Panc1 (cell line): ENCODE measurements at regions not wholly inside any gene's neighbourhood (a gene's known extent, or its start where the extent isn't known, plus 50 kb on each side); places are given as distances from the start of the nearest gene placed in this dataset.

Experiments used
- ATAC-seq: fragments of 200-7000 bp; cut with Tn5 transposase; 2 replicates; pipeline ENCODE4 v1.9.1; 2020; ENCODE audit warnings: mild to moderate bottlenecking, moderate library complexity
- BruUV-seq: library from RNA; stranded (reverse); fragments of 400-500 nt; replicated peaks from 2 replicates; lab custom pipeline; 2021; lab: Mats Ljungman, UMichigan
- CTCF ChIA-PET: fragments of 300-600 bp; sonication (Branson Sonifier 250); formaldehyde crosslinking; loops from one replicate; lab custom pipeline; 2022; ENCODE audit warnings: antibody characterized with exemption; lab: Charles Lee
- POLR2A ChIA-PET: fragments of 300-600 bp; sonication (Branson Sonifier 250); formaldehyde crosslinking; loops from one replicate; lab custom pipeline; 2022; ENCODE audit warnings: antibody characterized with exemption; lab: Charles Lee
- DNase-seq: peaks from one replicate; pipeline ENCODE4 v3.0.0-alpha.2; 2010; ENCODE audit warnings: low read depth, low spot score
- H3K27ac ChIP-seq: 2 replicates; pipeline ENCODE4 v1.5.1; 2011; ENCODE audit warnings: mild to moderate bottlenecking, low read length, inconsistent platforms
- H3K27me3 ChIP-seq: fragments of 200-500 bp; sonication (Bioruptor generic); 2 replicates; pipeline ENCODE4 v1.6.0; 2014; ENCODE audit warnings: low read length, inconsistent platforms; ENCODE audit not compliant: control insufficient read depth, insufficient read depth
- H3K36me3 ChIP-seq: fragments of 200-500 bp; sonication (Bioruptor generic); 2 replicates; pipeline ENCODE4 v1.5.1; 2014; ENCODE audit warnings: inconsistent platforms, mild to moderate bottlenecking, low read length, moderate library complexity; ENCODE audit not compliant: control insufficient read depth, insufficient read depth
- H3K4me1 ChIP-seq: 2 replicates; pipeline ENCODE4 v1.5.1; 2011; ENCODE audit warnings: inconsistent platforms, mild to moderate bottlenecking, low read length, moderate library complexity; ENCODE audit not compliant: control insufficient read depth, insufficient read depth
- H3K4me3 ChIP-seq, 2 experiments: 2 replicates each; pipeline ENCODE4 v1.5.1; 2011 to 2012; ENCODE audit warnings: low read depth in 2 of 2, low read length in 2 of 2, mild to moderate bottlenecking in 2 of 2, inconsistent platforms in 1 of 2, moderate library complexity in 1 of 2
- H3K9me3 ChIP-seq: fragments of 200-500 bp; sonication (Bioruptor generic); 2 replicates; pipeline ENCODE4 v1.5.1; 2014; ENCODE audit warnings: low read depth, mild to moderate bottlenecking, inconsistent platforms, low read length, moderate library complexity; ENCODE audit not compliant: control insufficient read depth, insufficient read depth
- CTCF ChIP-seq: fragments of 450-650 bp; IDR thresholded peaks from 2 replicates; pipeline ENCODE4 v1.5.1; 2017; ENCODE audit warnings: mild to moderate bottlenecking
- POLR2AphosphoS5 ChIP-seq: IDR thresholded peaks from 2 replicates; pipeline ENCODE4 v1.6.1; 2012; ENCODE audit warnings: mild to moderate bottlenecking, low read depth, low read length, moderate library complexity
- SIN3A ChIP-seq: IDR thresholded peaks from 2 replicates; pipeline ENCODE4 v1.6.1; 2012; ENCODE audit warnings: low read depth, mild to moderate bottlenecking, low read length, moderate library complexity, borderline replicate concordance; ENCODE audit not compliant: insufficient read depth
- TCF7L2 ChIP-seq: IDR thresholded peaks from 2 replicates; pipeline ENCODE4 v1.6.1; 2011; ENCODE audit warnings: mild to moderate bottlenecking, low read depth, low read length, inconsistent platforms
- in situ Hi-C: cut with HindIII; loops from 2 replicates; pipeline ENCODE4 v1.10.0; 2016; ENCODE audit warnings: low sequenced_read_pairs, low pct_unique_long_range_greater_than_20kb
- intact Hi-C: fragments of 100-400 bp; cut with micrococcal nuclease; formaldehyde crosslinking; loops from one replicate; pipeline ENCODE4 v1.10.0; 2022; ENCODE audit not compliant: unreplicated experiment
- TF ChIP-seq, protein P1 (sequence below), 2 experiments: IDR thresholded peaks; 2 replicates each; pipeline ENCODE4 v1.6.1; 2011 to 2012; ENCODE audit warnings: low read depth in 2 of 2, control low read depth in 1 of 2, low read length in 1 of 2, mild to moderate bottlenecking in 1 of 2, moderate library complexity in 1 of 2; ENCODE audit not compliant: insufficient read depth in 1 of 2

DNA sequence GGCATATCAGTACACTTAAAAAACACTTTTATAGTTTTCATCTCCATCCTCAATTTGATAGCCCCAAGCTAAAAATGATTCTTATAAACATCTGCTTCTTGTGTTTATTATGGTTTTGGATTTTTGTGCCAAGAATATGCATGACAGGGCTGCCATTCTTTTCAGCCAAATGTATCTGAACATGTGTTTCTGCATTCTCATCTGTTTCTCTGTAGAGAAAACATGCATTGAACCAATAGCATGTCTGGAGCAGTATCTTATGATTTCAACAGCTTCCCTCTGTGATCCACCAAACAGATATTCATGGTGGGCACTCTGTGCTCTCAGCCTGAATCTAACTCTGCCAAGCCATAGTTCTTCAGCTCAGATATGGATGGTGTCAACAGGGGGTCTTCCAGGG lies 99.3 kb upstream of the ERCC6L2 start:
- in situ Hi-C loops = no loop called here
- TF ChIP-seq TCF7L2 (no peak), POLR2AphosphoS5 (no peak), CTCF (no peak), SIN3A (no peak)
- TF ChIP-seq, protein P1, sequence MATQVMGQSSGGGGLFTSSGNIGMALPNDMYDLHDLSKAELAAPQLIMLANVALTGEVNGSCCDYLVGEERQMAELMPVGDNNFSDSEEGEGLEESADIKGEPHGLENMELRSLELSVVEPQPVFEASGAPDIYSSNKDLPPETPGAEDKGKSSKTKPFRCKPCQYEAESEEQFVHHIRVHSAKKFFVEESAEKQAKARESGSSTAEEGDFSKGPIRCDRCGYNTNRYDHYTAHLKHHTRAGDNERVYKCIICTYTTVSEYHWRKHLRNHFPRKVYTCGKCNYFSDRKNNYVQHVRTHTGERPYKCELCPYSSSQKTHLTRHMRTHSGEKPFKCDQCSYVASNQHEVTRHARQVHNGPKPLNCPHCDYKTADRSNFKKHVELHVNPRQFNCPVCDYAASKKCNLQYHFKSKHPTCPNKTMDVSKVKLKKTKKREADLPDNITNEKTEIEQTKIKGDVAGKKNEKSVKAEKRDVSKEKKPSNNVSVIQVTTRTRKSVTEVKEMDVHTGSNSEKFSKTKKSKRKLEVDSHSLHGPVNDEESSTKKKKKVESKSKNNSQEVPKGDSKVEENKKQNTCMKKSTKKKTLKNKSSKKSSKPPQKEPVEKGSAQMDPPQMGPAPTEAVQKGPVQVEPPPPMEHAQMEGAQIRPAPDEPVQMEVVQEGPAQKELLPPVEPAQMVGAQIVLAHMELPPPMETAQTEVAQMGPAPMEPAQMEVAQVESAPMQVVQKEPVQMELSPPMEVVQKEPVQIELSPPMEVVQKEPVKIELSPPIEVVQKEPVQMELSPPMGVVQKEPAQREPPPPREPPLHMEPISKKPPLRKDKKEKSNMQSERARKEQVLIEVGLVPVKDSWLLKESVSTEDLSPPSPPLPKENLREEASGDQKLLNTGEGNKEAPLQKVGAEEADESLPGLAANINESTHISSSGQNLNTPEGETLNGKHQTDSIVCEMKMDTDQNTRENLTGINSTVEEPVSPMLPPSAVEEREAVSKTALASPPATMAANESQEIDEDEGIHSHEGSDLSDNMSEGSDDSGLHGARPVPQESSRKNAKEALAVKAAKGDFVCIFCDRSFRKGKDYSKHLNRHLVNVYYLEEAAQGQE (IDR thresholded peaks at IDR 0.05; ENCODE audit: insufficient read depth in 1 of 2, low read depth in 2 of 2, low read length in 1 of 2) = no peak
- ATAC-seq = no peak

DNA sequence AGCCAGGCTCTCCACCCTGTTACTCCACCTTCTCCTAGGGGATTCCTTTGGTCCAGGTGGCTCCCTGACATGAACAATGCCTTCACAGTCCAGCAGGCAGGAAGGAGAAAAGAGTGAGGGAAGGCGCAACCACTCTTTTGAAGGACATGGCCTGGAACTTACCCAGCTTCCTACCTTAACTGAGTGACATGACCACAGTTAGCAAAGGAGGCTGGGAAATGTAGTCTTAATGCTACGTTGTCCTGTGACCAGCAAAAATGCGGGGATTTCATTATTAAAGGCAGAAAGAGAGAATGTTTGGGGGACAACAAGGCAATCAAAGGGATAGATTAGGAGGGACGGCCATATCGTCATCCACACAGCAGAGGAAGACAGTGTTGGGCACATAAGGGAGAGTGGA lies 100.3 kb upstream of the ERCC6L2 start:
- DNase-seq (no peak), ATAC-seq (no peak)
- Histone ChIP-seq H3K27me3 (no peaks in the 10 kb centered on the region), H3K36me3 (no peaks in the 10 kb centered on the region), H3K4me1 (no peaks in the 10 kb centered on the region), H3K4me3 (no peak overlapping the region), H3K9me3 (no peaks in the 10 kb centered on the region), H3K27ac (no peak overlapping the region)
- TF ChIP-seq CTCF = no peak
- no peak for TF ChIP-seq TCF7L2
- no peak for TF ChIP-seq POLR2AphosphoS5
- TF ChIP-seq SIN3A = no peak
- TF ChIP-seq, protein P1 (IDR thresholded peaks at IDR 0.05; ENCODE audit: insufficient read depth in 1 of 2, low read depth in 2 of 2, low read length in 1 of 2) = no peak
- in situ Hi-C loops = no loop called here
- ChIA-PET POLR2A (no interaction called here), CTCF (no interaction called here)
- intact Hi-C loops = no loop called here
- BruUV-seq = no TSS peak

More for the DNA sequence above, 99.3 kb upstream of the ERCC6L2 start:
- no TSS peak for BruUV-seq
- CTCF ChIA-PET = no interaction called here
- H3K4me3 ChIP-seq = no peak overlapping the region
- no peaks in the 10 kb centered on the region for H3K27me3 ChIP-seq
- POLR2A ChIA-PET = no interaction called here
- intact Hi-C loops = no loop called here
- no peaks in the 10 kb centered on the region for H3K9me3 ChIP-seq
- H3K36me3 ChIP-seq = no peaks in the 10 kb centered on the region
- no peaks in the 10 kb centered on the region for H3K4me1 ChIP-seq
- H3K27ac ChIP-seq = no peak overlapping the region
- no peak for DNase-seq
